GM19372 (cell line): ENCODE measurements at regions not wholly inside any gene's neighbourhood (a gene's known extent, or its start where the extent isn't known, plus 50 kb on each side); places are given as distances from the start of the nearest gene placed in this dataset.
"Not testable (repeated sequence)": the region's sequence is repeated elsewhere in the genome, so short reads cannot be mapped to it uniquely, and the experiment has no call there.

ENCODE experiments used
- ATAC-seq: cut with Tn5 transposase; IDR thresholded peaks from one replicate; pipeline ENCODE4 v1.9.1; 2021; ENCODE audit warnings: mild to moderate bottlenecking, low read depth, moderate library complexity; ENCODE audit not compliant: unreplicated experiment

GRCh38 chr5:106860398-106861044, 810.2 kb downstream of the EFNA5 start:
- no peak for ATAC-seq

GRCh38 chr5:106858616-106859015, 812.1 kb downstream of the EFNA5 start:
- no peak for ATAC-seq

- ATAC-seq = no peak
Measured at GRCh38 chr5:106854922-106855321, 815.8 kb downstream of the EFNA5 start.

- ATAC-seq = no peak
Measured at GRCh38 chr5:106854105-106854687, 816.5 kb downstream of the EFNA5 start.

GRCh38 chr5:106853266-106853665, 817.5 kb downstream of the EFNA5 start:
- no peak for ATAC-seq

GRCh38 chr5:106849266-106849665, 821.5 kb downstream of the EFNA5 start:
- ATAC-seq = no peak

- ATAC-seq = no peak
Measured at GRCh38 chr5:106843812-106844416, 826.8 kb downstream of the EFNA5 start.

- ATAC-seq = no peak
Measured at GRCh38 chr5:106833517-106833916, 837.2 kb downstream of the EFNA5 start.

GRCh38 chr5:106827061-106827460, 843.7 kb downstream of the EFNA5 start:
- no peak for ATAC-seq

GRCh38 chr5:106825374-106825773, 845.4 kb downstream of the EFNA5 start:
- ATAC-seq = no peak

- no peak for ATAC-seq
Measured at GRCh38 chr5:106822851-106823250, 847.9 kb downstream of the EFNA5 start.

- ATAC-seq = no peak
Measured at GRCh38 chr5:106818552-106818951, 852.2 kb downstream of the EFNA5 start.

GRCh38 chr5:106814961-106815360, 855.8 kb downstream of the EFNA5 start:
- no peak for ATAC-seq

GRCh38 chr5:106801554-106801953, 869.2 kb downstream of the EFNA5 start:
- no peak for ATAC-seq

- ATAC-seq = no peak
Measured at GRCh38 chr5:106797996-106798395, 872.7 kb downstream of the EFNA5 start.

- ATAC-seq = no peak
Measured at GRCh38 chr5:106796081-106796480, 874.7 kb downstream of the EFNA5 start.

GRCh38 chr5:106784846-106785245, 885.9 kb downstream of the EFNA5 start:
- no peak for ATAC-seq

- no peak for ATAC-seq
Measured at GRCh38 chr5:106780355-106780754, 890.4 kb downstream of the EFNA5 start.

GRCh38 chr5:106776515-106776914, 894.2 kb downstream of the EFNA5 start:
- not testable (repeated sequence) for ATAC-seq

GRCh38 chr5:106768392-106768791, 902.3 kb downstream of the EFNA5 start:
- no peak for ATAC-seq

- ATAC-seq = no peak
Measured at GRCh38 chr5:106766916-106767315, 903.8 kb downstream of the EFNA5 start.

- ATAC-seq = no peak
Measured at GRCh38 chr5:106759581-106759980, 911.2 kb downstream of the EFNA5 start.
